Superior temporal gyrus (tissue), 1 donor: ENCODE measurements at regions not wholly inside any gene's neighbourhood (a gene's known extent, or its start where the extent isn't known, plus 50 kb on each side); places are given as distances from the start of the nearest gene placed in this dataset.

ENCODE experiments used
- DNase-seq: peaks from one replicate; pipeline ENCODE4 v3.0.0-alpha.2; 2016; ENCODE audit errors: extremely low spot score

DNA sequence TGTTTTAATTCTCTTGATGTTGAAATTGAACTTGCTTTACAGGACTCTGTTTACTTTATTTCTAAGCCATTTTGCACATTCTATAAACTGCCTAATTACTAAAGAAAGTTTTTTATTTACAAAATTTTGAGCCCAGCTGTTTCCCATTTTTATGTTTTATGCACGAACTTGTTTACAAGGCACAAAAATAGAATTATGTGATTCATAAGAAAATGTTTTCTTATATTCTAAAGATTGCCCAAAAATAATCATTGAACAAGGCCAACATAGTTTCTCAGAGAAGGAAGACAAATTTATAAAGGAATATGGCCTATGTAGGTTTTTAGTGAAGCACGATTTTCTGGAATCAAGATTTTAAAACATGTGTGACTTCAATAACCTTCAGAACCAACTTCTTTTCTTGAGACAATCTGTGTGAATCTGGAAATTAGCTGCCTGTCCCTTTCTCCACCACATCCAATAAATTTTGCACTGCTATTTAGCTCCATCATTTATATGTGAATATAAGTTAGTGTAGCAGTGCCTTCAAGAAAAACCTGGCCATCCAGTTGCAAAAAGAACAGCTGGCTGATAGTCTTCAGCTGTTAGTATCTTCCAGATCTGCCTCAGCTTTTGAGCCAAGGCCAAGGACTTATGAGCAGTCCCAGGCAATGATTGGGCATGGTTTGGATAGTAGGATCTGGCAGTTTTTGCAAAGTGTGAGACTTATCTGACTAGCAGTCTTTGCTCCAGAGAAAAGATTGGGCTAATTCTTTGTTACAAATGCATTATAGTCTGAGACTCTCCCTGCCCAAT is 253.2 kb upstream of the COL3A1 start:
- no peak for DNase-seq

DNA sequence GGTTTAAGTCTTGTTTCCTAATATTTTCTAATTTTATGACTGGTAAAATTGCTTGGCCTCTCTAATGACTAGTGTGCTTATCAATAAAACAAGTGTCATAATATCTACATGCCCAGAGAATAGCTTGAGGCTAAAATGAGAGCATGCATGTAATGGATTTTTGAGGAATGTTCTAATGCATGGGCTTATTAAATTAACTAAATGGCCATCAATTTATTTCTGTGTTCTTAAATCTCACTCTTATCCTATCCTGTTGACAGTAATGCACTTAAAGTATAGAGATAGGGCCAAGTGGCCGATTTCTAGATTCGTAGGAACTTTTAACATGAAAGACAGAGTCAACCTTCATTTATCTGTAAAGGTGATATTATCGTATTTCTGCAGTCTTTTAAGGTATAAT is 252.4 kb upstream of the COL3A1 start:
- DNase-seq, result no peak

DNA sequence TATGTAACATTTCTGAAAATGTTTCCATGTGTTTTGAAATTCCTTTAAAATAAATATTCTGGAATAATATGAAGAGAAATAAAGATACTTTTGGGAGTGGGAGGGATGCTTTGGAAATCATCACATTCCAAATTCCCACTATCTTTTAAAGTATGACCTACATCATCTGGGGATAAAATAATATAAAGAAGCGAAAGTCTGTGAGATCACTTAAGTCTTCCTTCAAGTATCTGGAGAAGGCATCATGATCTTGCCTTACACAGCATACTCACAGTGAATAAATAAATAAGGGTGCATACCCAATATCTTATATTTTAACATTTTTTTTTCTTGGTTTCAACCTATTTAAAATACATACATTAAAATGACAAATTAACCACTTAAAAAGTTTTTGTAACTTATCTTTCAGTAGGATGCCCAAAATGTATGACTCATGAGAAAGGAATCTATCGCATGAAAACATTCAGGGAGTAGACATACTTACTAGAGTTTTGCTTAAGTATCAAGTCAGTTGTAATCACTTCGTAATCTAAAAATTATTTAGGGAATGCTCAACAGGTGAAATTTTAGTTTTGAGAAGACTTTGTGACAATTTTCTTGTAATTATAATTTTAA is 248.3 kb upstream of the COL3A1 start:
- DNase-seq, result no peak

DNA sequence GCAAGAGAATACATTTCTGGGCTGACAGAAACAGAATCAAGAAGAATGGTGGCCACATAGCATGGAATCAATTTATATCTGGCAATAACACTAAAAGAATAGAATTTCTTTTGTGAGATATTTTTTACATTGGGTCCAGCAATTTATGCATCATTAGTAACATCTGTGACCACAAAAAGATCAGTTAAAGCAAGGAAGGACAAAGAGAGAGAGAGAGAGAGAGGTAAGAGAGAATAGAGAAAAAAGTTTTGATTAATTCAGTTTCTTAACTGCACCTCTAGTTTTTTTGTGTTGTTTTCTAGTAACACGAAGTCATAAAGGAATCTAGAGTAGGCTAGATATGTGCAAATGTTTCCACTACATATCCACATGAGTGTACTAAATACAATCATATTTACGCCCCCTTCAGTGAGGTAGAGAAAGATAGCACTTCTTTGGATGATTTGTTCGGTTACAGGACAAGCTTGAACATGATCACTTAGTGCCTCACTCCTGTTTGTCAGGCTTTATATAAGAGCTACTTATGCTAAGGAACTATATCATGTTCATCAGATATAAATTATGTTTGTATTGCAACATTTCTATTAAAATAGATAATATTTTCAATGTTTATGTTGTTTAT is 247.4 kb upstream of the COL3A1 start:
- DNase-seq, result no peak

DNA sequence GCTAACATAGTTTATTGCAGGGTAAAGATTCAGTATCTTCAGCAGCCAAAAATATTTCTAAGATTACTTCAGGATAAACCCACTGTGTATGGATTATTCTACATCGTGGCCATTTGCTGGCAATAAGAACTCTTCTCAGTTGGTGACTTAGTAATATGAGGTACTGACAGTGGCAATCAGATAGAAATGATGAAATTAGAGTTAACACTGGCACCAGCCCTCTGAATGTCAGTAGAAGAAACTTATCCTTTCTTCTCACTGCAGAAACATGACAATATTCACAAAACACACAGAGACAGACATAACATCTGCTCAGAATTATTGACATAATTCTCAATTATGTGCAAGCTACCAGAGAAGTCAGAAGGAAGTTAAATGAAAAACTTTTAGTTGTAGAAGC is 246.3 kb upstream of the COL3A1 start:
- DNase-seq, result no peak

DNA sequence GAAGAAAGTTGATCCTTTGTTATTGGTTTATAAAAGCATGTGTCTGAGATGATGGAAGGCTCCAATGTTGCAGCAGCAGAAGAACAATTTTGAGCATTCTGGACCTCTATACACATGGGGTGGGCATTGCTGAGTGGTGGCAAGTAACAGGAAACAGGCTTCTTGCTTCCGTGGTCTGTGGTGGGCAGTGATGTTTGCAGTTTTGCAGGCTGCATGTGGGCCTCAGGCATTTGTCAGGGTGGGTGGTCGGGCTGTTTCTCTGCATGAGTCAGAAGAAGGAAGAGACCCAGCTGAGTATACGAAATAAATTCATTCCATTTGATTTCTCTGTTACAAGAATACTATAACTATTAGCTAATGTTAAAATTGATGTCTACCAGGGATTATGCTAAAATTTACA is 239.5 kb upstream of the COL3A1 start:
- no peak for DNase-seq

DNA sequence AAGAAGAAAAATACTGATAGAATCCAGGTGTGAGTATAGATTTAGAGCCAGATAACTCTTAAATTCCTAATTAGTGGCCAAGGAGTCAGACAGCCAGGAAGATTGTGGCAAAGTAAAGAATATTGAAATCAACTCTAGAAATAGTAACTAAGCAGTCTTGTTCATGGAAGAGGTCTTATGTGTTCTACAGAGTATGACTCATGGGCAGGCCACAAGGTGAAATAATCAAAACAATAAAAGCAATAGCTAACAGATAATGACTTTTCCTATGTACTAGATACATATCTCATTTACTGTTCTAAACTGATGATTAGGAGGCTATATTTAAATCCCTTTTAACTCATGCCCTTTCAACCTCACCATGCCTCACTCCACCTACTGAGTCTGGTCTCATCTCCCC is 227.4 kb upstream of the COL3A1 start:
- DNase-seq, result no peak

DNA sequence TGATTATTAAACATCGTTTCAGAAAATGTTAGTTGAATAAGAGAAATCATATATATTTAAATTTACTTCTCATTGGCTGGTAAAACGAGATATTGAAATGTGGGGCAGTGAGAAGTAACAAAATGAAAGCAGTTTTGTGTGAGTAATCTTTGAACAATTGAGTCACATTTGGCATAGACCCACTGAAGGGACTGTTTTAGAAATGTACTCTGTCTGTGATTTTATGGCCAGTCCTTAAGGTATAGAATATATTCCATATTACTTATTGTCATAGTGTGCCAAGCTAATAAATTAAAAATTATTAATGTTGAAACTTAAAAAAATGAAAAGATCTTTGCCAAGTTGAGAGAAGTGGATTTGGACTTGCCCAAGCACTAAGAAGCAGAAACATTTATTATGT is 222.4 kb upstream of the COL3A1 start:
- DNase-seq, result no peak

DNA sequence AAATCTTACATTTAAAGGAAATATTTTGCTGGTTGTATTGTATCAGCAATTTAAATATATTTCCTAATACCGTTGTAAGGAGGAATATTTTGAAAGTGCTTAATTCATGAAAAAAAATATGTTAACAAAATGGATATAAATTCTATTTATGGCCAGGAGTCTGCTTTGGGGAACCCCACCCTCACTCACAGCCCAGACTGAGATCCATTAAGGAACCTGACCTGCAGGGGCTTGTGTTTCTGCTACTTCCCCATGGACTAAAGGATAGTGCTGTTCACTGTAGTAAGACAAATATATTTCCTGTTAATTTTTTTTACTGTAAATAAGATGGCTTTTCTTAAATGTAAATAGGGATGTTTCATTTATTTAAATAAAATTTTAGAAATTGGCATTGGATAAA is 221.9 kb upstream of the COL3A1 start:
- DNase-seq, result no peak

DNA sequence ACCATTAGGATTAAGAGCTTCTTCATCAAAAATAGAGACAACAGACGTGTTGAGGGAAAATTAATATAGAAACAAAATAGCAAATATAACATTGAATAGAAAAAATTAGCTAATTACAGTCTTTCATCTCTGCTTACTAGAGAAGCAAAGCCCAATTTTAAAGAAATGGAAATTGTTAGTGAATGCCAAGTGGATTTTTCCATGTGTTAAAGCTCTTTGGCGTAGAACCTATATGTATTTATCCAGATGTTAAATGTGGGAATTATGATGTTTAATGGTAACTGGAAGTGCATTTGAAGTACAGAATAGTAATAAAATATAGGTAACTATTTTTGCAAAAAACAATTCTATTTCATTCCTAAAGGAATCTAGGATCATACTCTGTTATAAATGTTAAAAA is 212.0 kb upstream of the COL3A1 start:
- DNase-seq, result no peak

DNA sequence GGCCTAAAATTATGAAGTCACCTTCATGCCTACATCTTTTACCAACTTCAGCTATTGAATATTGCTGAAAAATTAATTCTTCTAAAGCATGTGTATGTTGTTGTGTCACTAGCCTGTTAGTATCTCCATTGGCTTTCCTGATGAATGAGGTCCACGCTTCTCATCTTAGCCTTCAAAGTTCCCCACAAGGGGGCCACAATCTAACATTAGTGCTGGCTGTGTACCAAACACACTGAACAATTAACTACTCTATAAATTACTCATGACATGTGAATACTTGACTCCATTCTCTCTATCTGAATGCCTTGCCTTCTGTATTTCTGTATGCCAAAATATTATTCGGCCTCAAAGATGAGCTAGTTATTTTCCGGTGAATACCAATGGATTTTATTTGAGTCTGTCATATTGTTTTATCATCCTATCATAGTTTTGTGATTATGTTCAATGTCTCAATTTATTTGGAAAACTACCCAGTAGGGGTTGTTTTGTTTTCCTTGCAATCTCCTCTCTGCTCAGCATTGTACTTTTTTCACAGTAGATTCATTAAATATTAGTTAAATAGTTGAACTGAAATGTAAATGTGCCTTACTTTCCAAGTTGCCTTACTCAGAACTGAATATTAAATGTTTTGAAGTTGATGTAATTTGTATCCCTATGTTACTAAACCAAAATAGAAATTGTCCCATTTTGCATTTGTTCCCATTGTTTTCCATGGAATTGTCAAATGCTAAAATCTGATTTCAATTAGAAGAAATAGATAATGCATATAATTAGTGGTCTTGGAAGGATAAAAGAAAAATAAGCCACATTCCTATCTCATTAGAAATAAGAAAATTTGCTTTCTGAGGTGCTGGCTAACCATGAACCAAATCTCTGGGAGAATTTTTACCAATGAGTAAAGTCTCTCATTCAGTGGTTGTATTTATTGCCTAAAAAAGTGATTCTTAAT is 208.4 kb upstream of the COL3A1 start:
- DNase-seq, result no peak

DNA sequence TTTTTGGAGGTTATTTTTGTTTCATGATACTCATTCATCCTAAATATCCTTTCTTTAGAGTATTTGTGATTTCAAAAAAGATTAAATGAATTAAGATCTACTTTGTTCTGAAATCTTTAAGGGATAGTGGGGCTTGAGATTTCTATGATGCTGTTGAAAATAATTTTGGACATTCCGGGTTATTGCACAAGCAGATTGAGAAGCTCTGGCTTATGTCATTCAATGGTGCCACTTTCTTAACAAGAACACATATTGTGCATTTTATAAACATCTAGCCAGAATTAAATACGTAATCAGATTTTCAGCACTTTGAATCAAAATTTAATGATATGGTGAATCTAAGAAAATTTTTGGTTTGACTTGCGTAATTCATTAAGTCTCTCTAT is 207.7 kb upstream of the COL3A1 start:
- DNase-seq, result no peak

DNA sequence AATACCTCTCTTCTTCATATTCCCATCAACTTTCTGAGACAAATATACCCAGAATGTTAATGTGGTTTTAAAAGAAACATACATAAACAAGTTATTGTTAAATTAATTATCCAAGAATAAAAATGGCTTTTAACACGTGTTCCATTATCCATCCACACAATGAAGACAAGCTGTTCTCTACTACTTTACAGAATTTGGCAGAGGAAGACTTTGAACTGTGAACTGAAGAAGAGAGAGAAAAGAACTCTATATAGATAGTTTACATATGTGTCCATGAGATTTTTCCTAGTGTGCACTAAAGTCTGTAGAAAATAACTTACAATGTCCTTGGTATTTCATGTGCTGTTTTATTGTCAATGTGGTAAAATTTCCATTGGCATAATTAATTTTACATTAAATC is 207.0 kb upstream of the COL3A1 start:
- no peak for DNase-seq

DNA sequence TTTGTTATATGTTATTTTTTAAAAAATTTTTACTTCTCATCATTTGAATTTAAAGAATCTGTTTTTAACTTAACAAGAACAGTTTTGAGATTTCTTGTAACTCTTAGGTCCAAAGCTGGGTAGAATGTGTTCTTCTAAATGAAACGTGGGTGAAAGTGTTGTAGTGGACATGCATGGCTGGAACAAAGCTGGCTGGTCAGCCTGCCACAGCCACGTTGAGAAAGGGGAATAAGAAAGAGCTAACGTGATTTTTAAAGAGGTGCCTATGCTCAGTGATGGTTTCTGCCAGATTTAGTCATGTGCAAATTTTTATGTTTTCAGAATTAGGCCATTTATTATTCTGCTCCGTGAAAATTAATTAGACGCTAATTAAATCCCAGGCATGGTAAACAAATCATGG is 203.9 kb upstream of the COL3A1 start:
- no peak for DNase-seq

DNA sequence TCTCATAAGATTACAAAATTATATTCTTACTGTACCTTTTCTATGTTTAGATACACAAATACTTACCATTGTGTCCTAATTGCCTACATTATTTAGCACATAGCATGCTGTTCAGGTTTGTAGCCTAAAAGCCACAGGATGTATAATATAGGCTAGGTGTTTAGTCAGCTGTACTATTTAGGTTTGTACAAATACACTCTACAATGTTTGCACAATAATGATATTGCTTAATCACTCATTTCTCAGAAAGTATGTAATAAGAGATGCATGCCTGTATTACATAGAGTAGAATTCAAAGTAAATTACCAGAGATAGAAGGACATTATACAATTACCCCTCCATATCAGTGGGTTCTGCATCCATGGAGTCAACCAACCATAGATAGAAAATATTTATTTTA is 201.1 kb upstream of the COL3A1 start:
- no peak for DNase-seq

DNA sequence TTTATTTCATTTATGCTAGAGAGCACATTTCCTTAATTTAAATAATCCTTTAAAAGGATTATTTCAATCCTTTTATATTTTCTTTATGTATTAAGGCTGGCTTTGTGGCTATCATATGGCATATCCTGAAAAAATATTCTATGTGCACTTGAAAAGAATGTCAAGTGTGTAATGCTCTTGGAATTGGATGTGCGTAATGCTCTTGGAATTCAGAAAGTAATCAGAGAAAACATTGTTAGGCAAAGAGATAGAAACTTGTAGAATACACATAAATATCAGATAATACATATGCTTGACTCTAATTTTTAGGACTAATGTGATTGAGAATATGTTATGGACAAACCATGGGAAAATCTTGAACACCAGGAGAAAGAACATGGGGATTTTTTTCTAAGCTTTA is 197.5 kb upstream of the COL3A1 start:
- DNase-seq, result no peak

DNA sequence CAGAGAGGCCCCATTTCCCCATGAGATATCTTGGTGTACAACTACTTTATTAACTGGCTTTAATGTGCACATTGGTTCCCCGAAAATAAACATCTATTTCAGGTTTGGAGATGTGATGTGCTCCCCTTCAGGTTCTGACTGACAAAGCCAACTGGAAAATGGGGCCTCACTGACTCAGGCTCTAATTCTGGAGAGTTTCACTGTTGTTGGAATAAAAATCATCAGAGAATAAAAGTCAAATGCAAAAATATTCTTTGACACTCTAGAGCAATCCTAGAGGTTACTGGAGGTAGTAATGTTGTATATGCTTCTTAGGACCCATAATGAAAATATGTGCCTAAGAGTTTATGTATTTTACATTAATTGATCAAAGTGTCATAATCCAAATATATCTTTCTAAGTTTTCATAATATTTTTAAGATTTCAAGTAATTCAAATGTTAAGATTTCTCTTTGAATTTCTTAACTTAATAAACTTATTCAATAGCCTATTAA is 189.9 kb upstream of the COL3A1 start:
- no peak for DNase-seq

DNA sequence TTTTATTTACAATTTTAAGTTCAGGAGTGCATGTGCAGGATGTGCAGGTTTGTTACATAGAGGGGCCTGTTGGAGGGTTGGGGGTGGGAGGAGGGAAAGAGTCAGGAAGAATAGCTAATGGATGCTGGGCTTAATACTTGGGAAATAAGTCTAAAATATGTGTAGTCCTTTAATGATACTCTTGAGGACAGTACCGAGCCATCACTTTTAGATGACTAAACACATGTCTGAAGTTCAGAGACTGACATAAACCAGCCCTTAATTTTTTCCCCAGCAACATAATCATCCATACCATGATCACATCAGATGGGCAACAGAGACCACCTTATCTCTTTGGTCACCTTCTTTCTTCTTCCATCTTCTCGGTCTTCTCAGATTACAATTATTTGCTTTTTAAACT is 189.1 kb upstream of the COL3A1 start:
- DNase-seq, result no peak

DNA sequence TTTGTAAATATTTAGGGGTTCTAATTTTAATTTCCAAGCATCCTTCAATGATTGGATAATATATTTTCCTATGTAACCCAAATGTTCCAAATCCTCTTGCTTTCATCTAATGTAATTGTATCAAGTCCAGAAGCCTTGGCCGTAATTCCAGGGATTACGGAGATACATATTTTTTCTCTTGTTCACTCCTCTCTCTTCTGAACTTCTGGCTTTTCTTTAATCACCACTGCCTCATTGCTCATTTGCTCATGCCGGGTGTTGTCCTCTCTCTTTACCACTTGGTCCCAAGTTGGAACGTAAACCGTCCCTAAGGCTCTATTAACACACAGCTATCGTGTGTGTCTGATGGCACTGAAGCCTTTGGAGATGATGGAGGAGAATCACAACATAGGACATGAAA is 188.7 kb upstream of the COL3A1 start:
- no peak for DNase-seq

DNA sequence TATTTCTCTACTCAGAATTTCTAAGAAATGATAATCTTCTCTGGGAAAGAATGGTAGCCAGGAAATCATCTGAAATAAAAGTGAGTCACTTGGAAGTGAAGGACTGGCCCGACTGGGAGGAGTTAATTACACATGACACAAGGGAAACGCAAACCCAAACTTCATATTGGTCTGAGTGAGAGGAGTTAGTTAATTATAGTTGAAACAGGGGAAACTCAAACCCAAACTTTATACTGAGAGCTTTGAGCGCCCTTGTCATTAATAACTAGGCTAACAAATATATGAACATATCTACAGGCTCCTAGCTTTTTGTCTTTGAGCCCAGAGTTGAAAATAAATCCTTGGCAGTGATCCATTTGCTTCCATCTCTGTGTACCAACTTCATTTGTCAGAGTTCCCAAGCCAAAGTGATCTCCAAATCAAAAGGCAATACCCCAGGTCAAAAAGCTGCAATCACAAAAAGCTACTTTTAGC is 187.8 kb upstream of the COL3A1 start:
- no peak for DNase-seq

DNA sequence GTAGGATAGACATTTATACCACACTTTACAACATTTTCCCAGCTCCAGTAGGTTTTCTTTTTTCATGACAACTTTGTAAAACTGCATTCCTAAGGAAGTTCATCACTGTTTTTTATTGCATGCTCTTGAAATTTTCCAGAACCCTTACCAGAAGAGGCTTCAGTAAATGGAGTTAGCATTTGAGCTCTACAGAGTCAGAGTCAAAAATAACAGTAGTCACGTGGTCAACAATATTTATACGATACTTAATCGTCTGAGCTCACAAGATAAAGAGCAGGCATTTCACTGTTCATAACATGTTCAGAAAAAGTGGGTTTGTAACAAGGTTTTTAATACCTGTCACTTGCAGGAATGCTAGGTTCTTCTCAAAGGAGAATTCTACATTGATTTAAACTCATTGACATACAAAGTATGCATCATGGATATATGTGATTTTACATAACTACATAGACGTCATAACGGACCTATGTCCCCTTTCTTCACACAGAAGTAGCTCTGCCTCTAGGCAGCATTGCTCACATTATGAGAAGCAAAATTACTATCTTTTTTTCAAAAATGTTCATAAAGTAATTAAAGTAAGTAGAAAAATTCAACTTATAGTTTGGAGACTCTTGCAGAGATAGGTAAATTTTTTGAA is 187.0 kb upstream of the COL3A1 start:
- DNase-seq, result no peak
